HTR-8/SVneo (cell line): ENCODE measurements at regions not wholly inside any gene's neighbourhood (a gene's known extent, or its start where the extent isn't known, plus 50 kb on each side); places are given as distances from the start of the nearest gene placed in this dataset.
A peak's percentile ranks its signal among the peaks of the same experiment; 100 is the strongest.
"Not testable (repeated sequence)": the region's sequence is repeated elsewhere in the genome, so short reads cannot be mapped to it uniquely, and the experiment has no call there.

ENCODE experiments used
- DNase-seq: peaks from one replicate; pipeline ENCODE4 v3.0.0; 2011; ENCODE audit warnings: low spot score, mixed read lengths; ENCODE audit not compliant: insufficient read length
- FAIRE-seq: peaks from 2 replicates; lab custom pipeline; 2011; peaks lifted over from hg19 to GRCh38; lab: Jason Lieb, UNC

- FAIRE-seq (peak; percentile 28), DNase-seq (no peak)
Measured at GRCh38 chr5:92635001-92635461, 946.0 kb downstream of the NR2F1-AS1 start.

GRCh38 chr5:92633875-92634487, 947.0 kb downstream of the NR2F1-AS1 start:
- no peak for DNase-seq
- no peak for FAIRE-seq

GRCh38 chr5:92633176-92633575, 947.8 kb downstream of the NR2F1-AS1 start:
- FAIRE-seq (no peak), DNase-seq (no peak)

- not testable (repeated sequence) for FAIRE-seq, DNase-seq
Measured at GRCh38 chr5:92631237-92631701, 949.8 kb downstream of the NR2F1-AS1 start.

GRCh38 chr5:92629574-92629973, 951.4 kb downstream of the NR2F1-AS1 start:
- DNase-seq: no peak

GRCh38 chr5:92629000-92629399, 952.0 kb downstream of the NR2F1-AS1 start:
- DNase-seq: no peak
- no peak for FAIRE-seq

More at GRCh38 chr5:92629574-92629973, 951.4 kb downstream of the NR2F1-AS1 start:
- FAIRE-seq: no peak

- DNase-seq: no peak
- no peak for FAIRE-seq
Measured at GRCh38 chr5:92627186-92627585, 953.8 kb downstream of the NR2F1-AS1 start.

GRCh38 chr5:92616085-92616484, 964.9 kb downstream of the NR2F1-AS1 start:
- DNase-seq: no peak
- FAIRE-seq: no peak

GRCh38 chr5:92613546-92613945, 967.5 kb downstream of the NR2F1-AS1 start:
- FAIRE-seq: no peak

GRCh38 chr5:92610435-92610834, 970.6 kb downstream of the NR2F1-AS1 start:
- DNase-seq, FAIRE-seq: not testable (repeated sequence)

More at GRCh38 chr5:92613546-92613945, 967.5 kb downstream of the NR2F1-AS1 start:
- no peak for DNase-seq

GRCh38 chr5:92605591-92605990, 975.4 kb downstream of the NR2F1-AS1 start:
- DNase-seq: no peak
- no peak for FAIRE-seq

- DNase-seq (no peak), FAIRE-seq (no peak)
Measured at GRCh38 chr5:92599217-92599810, 981.7 kb downstream of the NR2F1-AS1 start.

GRCh38 chr5:92594031-92594430, 987.0 kb downstream of the NR2F1-AS1 start:
- DNase-seq (no peak), FAIRE-seq (no peak)

- DNase-seq (no peak), FAIRE-seq (peak; percentile 49)
Measured at GRCh38 chr5:92588876-92589275, 992.1 kb downstream of the NR2F1-AS1 start.

GRCh38 chr5:92581690-92582089, 999.3 kb downstream of the NR2F1-AS1 start:
- no peak for DNase-seq
- no peak for FAIRE-seq

- FAIRE-seq: no peak
- DNase-seq: no peak
Measured at GRCh38 chr5:92581249-92581648, 999.8 kb downstream of the NR2F1-AS1 start.

GRCh38 chr5:92580814-92581213, 1000.2 kb downstream of the NR2F1-AS1 start:
- DNase-seq: no peak

GRCh38 chr5:92574023-92574422, 1007.0 kb downstream of the NR2F1-AS1 start:
- FAIRE-seq (no peak), DNase-seq (no peak)

More at GRCh38 chr5:92580814-92581213, 1000.2 kb downstream of the NR2F1-AS1 start:
- FAIRE-seq: no peak

- no peak for FAIRE-seq
- no peak for DNase-seq
Measured at GRCh38 chr5:92568522-92568921, 1012.5 kb downstream of the NR2F1-AS1 start.

GRCh38 chr5:92567831-92568450, 1013.1 kb downstream of the NR2F1-AS1 start:
- DNase-seq: no peak
- no peak for FAIRE-seq

- no peak for FAIRE-seq
- DNase-seq: no peak
Measured at GRCh38 chr5:92566113-92566786, 1014.8 kb downstream of the NR2F1-AS1 start.
